Activated CD4-positive, alpha-beta T cell treated with anti-CD3 and anti-CD28 coated beads, Interleukin-2, amount 50 U/mL, for 48 hours (primary cell): ENCODE measurements at regions not wholly inside any gene's neighbourhood (a gene's known extent, or its start where the extent isn't known, plus 50 kb on each side); places are given as distances from the start of the nearest gene placed in this dataset.
"Not testable (repeated sequence)": the region's sequence is repeated elsewhere in the genome, so short reads cannot be mapped to it uniquely, and the experiment has no call there.

Experiments
- DNase-seq, 2 experiments: peaks; one replicate each; pipeline ENCODE4 v3.0.0-alpha.2; 2020

- DNase-seq, result no peak
These were observed 256.3 kb upstream of the MAGI2 start for GRCh38 chr7:79709574-79710409.

DNA sequence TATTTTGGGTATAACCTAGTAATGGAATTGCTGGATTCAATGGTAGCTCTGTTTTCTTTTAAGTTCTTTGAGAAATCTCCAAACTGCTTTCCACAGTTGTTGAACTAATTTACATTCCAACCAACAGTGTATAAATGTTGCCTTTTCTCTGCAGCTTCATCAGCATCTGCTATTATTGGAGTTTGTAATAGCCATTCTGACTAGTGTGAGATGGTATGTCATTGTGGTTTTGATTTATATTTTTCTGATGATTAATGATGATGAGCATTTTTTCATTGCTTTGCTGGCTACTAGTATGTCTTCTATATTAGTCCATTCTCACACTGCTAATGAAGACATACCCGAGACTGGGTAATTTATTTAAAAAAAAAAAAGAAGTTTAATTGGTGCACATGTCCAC lies 248.6 kb upstream of the MAGI2 start:
- DNase-seq, result no peak

- DNase-seq, result no peak
These were observed 238.5 kb upstream of the MAGI2 start for GRCh38 chr7:79692015-79692414.

DNA sequence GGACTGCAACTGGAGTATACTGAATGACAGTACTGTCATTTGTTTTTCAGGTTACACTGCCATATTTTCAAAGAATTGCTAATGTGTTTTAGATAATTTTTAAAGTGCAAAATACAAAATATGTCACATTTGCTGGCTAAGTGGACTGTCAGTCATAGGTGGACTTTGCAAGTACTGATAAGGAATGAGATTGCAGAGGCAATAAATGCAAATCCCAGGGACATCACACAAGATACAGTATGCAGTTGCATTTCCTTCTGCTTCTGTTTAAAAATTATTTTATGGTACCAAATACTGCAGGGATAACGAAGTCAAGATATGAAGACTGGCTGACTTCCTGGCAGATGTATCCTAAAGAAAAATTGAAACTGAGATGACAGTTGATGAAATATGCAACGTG lies 237.6 kb upstream of the MAGI2 start:
- no peak for DNase-seq

- DNase-seq, result no peak
These were observed 230.9 kb upstream of the MAGI2 start for GRCh38 chr7:79684384-79684783.

GRCh38 chr7:79683916-79684315 lies 230.4 kb upstream of the MAGI2 start:
- DNase-seq, result no peak

DNA sequence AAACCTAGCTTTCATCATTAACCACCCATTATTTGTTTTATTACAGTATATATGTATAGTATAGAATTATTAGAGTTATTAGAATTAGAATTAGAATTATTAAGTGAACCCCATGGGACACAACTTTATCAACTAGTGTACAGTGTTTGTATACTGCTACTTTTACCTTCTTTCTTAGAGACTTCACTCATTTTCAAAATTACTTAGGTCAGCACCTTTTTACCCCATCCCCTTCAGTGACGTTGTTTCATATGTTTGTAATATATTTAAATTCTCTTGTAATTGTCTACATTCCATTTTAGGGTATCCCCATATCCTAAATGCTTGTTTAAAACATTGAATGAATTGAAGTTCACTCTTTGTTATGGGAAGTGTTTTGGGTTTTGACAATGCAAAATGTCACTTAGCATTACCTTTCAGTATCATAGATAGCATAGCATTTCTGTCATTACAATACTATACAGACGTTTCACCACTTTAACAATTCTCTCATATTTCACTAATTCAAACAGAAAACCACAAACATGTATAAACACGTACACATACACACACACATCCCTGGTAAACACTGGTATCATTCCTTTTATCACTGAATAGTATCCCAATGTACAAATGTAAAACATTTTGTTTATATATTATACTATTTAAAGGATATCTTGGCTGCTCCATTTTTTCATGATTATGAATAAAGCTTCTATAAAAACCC lies 229.9 kb upstream of the MAGI2 start:
- no peak for DNase-seq

DNA sequence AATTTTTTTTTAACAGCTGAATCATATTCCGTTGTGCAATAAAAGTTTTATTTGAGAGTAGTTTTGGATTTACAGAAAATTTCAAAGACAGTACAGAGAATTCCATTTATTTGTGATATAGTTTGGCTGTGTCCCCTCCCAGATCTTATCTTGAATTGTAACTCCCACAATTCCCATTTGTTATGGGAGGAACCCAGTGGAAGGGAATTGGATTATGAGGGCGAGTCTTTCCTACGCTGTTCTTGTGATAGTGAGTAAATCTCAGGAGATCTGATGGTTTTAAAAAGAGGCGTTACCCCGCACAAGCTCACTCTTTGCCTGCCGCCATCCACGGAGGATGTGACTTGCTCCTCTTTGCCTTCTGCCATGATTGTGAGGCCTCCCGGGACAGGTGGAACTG lies 228.0 kb upstream of the MAGI2 start:
- no peak for DNase-seq

GRCh38 chr7:79673969-79674368 lies 220.5 kb upstream of the MAGI2 start:
- DNase-seq, result no peak

DNA sequence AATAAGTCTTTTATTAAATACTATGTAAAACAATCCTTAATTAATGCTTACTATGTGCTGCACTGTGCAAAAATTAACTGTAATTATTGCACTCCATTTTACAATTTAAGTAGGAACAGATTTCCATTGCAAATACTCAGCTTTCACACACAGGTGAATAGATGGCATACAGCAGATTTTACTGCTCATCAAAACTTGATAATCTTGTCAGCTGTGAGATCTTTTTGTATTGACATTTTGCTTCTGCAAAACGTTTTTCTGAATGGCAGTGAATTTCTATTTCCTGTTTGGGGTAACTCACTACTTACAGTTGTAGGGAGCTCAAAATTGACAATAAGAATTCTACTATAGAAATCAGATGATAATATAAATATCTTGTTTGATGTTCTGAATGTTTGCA lies 220.0 kb upstream of the MAGI2 start:
- DNase-seq, result no peak

- DNase-seq, result no peak
These were observed 214.8 kb upstream of the MAGI2 start for GRCh38 chr7:79668292-79668691.

GRCh38 chr7:79666472-79666871 lies 213.0 kb upstream of the MAGI2 start:
- no peak for DNase-seq

DNA sequence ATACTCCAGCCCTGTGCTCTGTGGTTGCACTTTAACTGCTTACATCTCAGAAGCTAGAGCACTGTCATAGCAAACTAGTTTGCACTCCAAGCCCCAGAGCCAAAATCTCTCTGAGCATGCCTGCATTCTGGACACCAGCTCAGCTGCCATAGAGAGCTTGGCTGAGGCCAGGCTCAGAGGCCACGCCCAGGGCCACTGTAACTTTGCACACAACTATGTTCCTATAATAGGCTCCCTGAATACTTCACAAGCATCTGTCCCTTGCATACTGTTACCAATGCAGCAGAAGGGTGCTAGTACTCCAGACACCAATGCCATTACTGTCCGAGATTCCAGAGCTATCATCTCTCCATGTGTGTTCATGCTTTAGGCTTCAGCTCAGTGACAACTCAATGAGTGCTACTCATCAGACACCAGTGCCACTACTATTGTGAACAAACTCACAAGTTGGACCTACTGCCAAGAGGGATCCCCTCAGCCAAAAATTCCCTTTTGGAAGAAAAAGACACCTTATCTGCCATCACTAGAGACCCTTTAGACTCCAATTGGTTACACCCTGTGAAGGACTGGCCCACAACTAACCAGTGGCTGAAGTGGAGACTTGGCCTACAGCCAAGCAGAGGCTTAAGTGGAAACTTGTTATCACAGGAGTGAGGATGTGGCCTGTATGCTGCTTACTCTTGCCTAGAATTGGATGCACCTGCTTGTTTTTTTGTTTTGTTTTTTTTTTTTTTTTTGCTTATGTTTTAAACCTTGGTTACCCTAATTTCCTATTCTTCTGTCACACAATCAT lies 211.6 kb upstream of the MAGI2 start:
- DNase-seq, result no peak

DNA sequence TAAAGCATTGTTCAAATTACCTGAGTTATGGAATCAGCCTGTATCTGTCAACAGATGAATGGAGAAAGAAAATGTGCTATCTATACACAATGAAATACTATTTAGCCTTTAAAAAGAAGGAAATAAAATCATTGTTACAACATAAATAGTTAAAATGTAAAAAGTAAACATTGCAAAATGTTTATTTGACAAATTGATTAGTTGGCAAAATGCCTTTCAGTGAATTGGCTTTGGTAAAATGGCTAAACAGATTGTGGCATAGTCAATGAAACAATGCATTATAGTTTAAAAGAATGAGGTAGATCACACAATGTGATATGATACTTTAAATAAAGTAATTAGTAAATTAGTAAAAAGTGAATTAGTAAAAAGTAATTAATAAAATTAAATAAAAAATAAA lies 204.8 kb upstream of the MAGI2 start:
- no peak for DNase-seq

DNA sequence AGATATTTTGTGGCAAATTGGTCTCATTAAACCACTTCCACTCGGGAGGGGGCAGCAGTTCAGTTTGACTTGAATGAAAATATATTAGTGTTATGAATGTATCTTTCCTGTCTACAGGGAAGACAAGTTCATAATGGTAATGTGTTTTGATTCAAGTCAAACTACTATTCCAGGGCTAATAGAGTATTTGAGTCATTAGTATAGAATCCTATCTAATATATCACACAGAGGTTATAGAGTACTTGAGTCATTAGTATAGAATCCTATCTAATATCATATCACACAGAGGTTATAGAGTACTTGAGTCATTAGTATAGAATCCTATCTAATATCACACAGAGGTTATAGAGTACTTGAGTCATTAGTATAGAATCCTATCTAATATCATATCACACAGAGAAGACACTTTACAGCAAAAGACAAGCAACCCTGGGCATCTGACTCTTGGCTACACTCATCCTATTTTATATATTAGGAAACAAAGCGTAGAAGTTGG lies 199.7 kb upstream of the MAGI2 start:
- no peak for DNase-seq

DNA sequence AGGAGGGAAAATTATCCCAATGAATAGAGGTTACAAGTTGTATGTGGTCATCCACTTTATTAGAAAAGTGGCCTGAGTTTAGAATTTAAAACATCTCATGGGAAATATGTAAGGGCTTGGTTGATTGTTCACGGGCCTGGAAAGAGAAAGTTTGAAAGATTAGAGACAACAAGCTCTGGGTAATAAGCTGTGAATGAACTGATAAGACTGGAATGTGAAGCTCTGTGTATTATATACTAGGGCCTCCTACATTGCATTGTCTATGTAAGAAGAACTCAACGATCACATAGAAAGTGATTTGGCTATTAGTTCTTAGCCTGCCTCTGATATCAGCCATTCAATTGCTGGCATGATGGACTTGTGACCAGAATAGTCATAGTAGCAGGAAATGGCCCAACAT lies 199.2 kb upstream of the MAGI2 start:
- DNase-seq, result no peak

DNA sequence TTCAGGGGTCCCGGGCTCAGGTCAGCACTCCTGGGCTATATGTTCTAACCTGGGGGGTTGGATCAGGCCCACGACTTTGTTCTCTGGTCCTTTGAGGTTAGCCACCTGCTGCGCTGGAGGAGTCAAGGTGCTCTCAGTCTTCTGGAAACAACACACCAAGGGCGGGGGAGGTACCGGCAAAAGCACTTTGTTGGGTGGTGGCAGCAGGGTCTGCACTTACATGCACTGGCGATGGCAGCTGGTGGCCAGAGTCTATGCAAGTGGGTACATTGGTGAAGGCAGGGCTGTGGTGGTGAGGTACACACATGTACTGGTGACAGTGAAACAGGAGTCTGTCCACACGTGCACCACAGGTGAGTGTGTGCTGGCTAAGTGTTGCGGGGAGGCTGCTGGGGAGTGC lies 194.2 kb upstream of the MAGI2 start:
- DNase-seq, result no peak

GRCh38 chr7:79646278-79646677 lies 192.8 kb upstream of the MAGI2 start:
- no peak for DNase-seq

GRCh38 chr7:79636849-79637248 lies 183.4 kb upstream of the MAGI2 start:
- DNase-seq, result no peak

DNA sequence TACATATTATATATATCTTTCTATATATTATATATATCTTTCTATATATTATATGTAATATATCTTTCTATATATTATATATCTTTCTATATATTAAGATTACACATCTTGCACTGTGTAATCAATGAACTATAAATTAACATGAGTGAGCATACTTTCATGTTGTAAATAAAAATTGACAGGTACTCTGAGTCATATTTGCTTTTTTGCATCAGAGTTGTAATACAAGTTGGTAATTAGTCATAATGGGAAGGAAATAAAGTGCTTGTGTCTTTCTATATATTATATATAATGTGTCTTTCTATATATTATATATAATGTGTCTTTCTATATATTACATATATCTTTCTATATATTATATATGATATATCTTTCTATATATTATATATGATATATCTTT lies 172.5 kb upstream of the MAGI2 start:
- DNase-seq, result not testable (repeated sequence)

DNA sequence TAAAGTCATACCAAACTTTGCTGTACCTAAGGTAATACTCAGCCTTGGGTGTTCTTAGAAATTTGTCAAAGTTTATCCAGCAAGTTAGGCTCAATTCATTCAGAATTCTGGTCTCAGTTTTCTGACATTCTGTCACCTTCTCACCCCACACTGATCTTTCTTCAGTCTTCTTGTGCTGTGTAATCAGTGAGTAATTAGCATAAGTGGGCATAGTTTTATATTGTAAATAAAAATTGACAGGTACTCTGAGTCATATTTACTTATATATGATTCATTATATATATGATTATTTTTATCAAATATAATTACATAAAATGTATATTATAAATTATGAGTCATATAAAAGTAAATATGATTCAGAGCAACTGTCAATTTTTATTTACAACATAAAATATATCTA lies 170.9 kb upstream of the MAGI2 start:
- no peak for DNase-seq

DNA sequence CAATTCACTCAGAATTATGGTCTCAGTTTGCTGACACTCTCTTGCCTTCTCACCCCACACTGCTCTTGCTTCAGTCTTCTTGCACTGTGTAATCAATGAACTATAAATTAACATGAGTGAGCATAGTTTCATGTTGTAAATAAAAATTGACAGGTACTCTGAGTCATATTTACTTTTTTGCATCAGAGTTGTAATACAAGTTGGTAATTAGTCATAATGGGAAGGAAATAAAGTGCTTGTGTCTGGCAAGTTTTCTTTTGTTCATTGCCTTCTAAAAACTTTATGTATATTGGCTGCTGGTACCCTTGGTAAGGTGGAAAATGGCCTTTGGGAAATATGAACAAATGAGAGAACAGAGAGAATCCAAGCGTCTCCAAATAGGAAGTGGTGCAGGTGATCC lies 169.3 kb upstream of the MAGI2 start:
- no peak for DNase-seq

GRCh38 chr7:79620291-79620690 lies 166.8 kb upstream of the MAGI2 start:
- no peak for DNase-seq

DNA sequence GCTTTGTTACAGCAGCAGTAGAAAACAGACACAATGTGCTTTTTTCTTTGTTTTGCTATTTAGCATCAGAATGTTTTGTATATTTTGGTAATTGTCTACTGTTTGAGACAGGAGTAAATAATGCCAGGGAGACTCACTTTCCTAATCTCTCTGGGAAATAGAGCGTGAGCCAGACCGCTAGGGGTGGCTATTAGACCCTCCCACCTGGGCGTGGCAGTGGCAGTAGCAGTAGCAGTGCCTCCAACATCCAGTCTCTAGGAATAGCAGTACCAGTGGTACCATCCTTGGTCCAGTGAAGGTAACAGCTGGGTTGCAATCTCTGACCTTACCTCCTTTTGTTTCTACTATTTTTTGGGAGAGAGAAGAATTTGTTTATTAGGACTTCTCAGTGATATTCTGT lies 165.7 kb upstream of the MAGI2 start:
- no peak for DNase-seq
